GM23338 (cell line): ENCODE measurements at regions not wholly inside any gene's neighbourhood (a gene's known extent, or its start where the extent isn't known, plus 50 kb on each side); places are given as distances from the start of the nearest gene placed in this dataset.

Experiments
- ATAC-seq: fragments of 200-7000 bp; cut with Tn5 transposase; 3 replicates; pipeline ENCODE4 v1.9.1; 2020
- DNase-seq: peaks from one replicate; pipeline ENCODE4 v3.0.0-alpha.2; 2015; ENCODE audit warnings: low spot score
- H2AFZ ChIP-seq: fragments of 200-600 bp; sonication (generic); 2 replicates; pipeline ENCODE4 v1.8.0; 2016; ENCODE audit warnings: antibody characterized with exemption, mild to moderate bottlenecking, moderate library complexity
- H3F3A ChIP-seq: fragments of 200-600 bp; sonication (generic); replicated peaks from 2 replicates; pipeline ENCODE4 v1.8.0; 2017; ENCODE audit warnings: antibody characterized with exemption, mixed run types, low read depth
- H3K27ac ChIP-seq: fragments of 200-600 bp; sonication (generic); 2 replicates; pipeline ENCODE4 v1.6.1; 2016; ENCODE audit warnings: low read depth
- H3K27me3 ChIP-seq: fragments of 200-600 bp; sonication (generic); 2 replicates; pipeline ENCODE4 v1.8.0; 2016; ENCODE audit warnings: mild to moderate bottlenecking, mixed run types, moderate library complexity; ENCODE audit not compliant: insufficient read depth
- H3K36me3 ChIP-seq: fragments of 200-600 bp; sonication (generic); 2 replicates; pipeline ENCODE4 v1.8.0; 2016; ENCODE audit warnings: mild to moderate bottlenecking; ENCODE audit not compliant: insufficient read depth
- H3K4me1 ChIP-seq: fragments of 200-600 bp; sonication (generic); 2 replicates; pipeline ENCODE4 v1.8.0; 2016; ENCODE audit warnings: mild to moderate bottlenecking, moderate library complexity; ENCODE audit not compliant: insufficient read depth
- H3K4me2 ChIP-seq: fragments of 200-600 bp; sonication (generic); 2 replicates; pipeline ENCODE4 v1.7.1; 2017; ENCODE audit warnings: mixed run types
- H3K4me3 ChIP-seq: fragments of 200-600 bp; sonication (generic); 2 replicates; pipeline ENCODE4 v1.6.1; 2016; ENCODE audit warnings: mixed run types
- H3K79me2 ChIP-seq: fragments of 200-600 bp; sonication (generic); replicated peaks from 2 replicates; pipeline ENCODE4 v1.8.0; 2017; ENCODE audit warnings: mild to moderate bottlenecking; ENCODE audit not compliant: insufficient read depth
- H3K9me2 ChIP-seq: fragments of 200-600 bp; sonication (generic); 2 replicates; pipeline ENCODE4 v1.8.0; 2017; ENCODE audit not compliant: insufficient read depth
- H4K20me1 ChIP-seq: fragments of 200-600 bp; sonication (generic); replicated peaks from 2 replicates; pipeline ENCODE4 v1.8.0; 2017; ENCODE audit warnings: mild to moderate bottlenecking; ENCODE audit not compliant: insufficient read depth
- H3K27ac Mint-ChIP-seq: 2 replicates; pipeline ENCODE4 v1.8.0; 2020; ENCODE audit warnings: inconsistent platforms, mild to moderate bottlenecking, moderate library complexity, mixed read lengths
- H3K27me3 Mint-ChIP-seq: 3 replicates; pipeline ENCODE4 v1.8.0; 2022; ENCODE audit warnings: low read depth, mild to moderate bottlenecking, moderate library complexity, mixed read lengths, inconsistent platforms; ENCODE audit not compliant: insufficient read depth, poor library complexity
- H3K36me3 Mint-ChIP-seq: 3 replicates; pipeline ENCODE4 v1.8.0; 2021; ENCODE audit warnings: low read depth, mild to moderate bottlenecking, inconsistent platforms, moderate library complexity, mixed read lengths
- H3K4me1 Mint-ChIP-seq: 3 replicates; pipeline ENCODE4 v1.8.0; 2020; ENCODE audit warnings: mild to moderate bottlenecking, inconsistent platforms, mixed read lengths
- H3K4me3 Mint-ChIP-seq: 3 replicates; pipeline ENCODE4 v1.8.0; 2021; ENCODE audit warnings: moderate library complexity, mild to moderate bottlenecking, inconsistent platforms, mixed read lengths
- H3K9me3 Mint-ChIP-seq: 3 replicates; pipeline ENCODE4 v1.8.0; 2020; ENCODE audit warnings: moderate library complexity, mild to moderate bottlenecking, inconsistent platforms, mixed read lengths
- CREB1 ChIP-seq: fragments of 250-450 bp; sonication (Bioruptor Pico); IDR thresholded peaks from 2 replicates; pipeline ENCODE4 v1.5.0; 2020; ENCODE audit warnings: low read depth, mild to moderate bottlenecking, moderate library complexity
- CTCF ChIP-seq, 2 experiments: fragments of 200-600 bp in 1 of 2; sonication (generic) in 1 of 2; conservative IDR thresholded peaks; 2 replicates each; pipeline versions ENCODE4 v1.5.1 to v1.6.1; 2016 to 2017; ENCODE audit warnings: antibody characterized with exemption in 2 of 2, low read depth in 2 of 2, mild to moderate bottlenecking in 2 of 2, moderate library complexity in 1 of 2
- EZH2 ChIP-seq: fragments of 200-600 bp; sonication (generic); IDR thresholded peaks from one replicate; pipeline ENCODE4 v1.8.0; 2017; ENCODE audit warnings: antibody characterized with exemption, mild to moderate bottlenecking, low read depth; ENCODE audit not compliant: unreplicated experiment
- EZH2phosphoT487 ChIP-seq: fragments of 200-600 bp; sonication (generic); IDR thresholded peaks from one replicate; pipeline ENCODE4 v1.8.1; 2018; ENCODE audit warnings: antibody characterized with exemption; ENCODE audit not compliant: unreplicated experiment
- JUNB ChIP-seq: IDR thresholded peaks from one replicate; pipeline ENCODE4 v1.6.1; 2016; ENCODE audit warnings: antibody characterized with exemption; ENCODE audit not compliant: unreplicated experiment
- NANOG ChIP-seq: IDR thresholded peaks from 2 replicates; pipeline ENCODE4 v1.6.1; 2016; ENCODE audit warnings: antibody characterized with exemption, borderline replicate concordance
- POLR2AphosphoS5 ChIP-seq: IDR thresholded peaks from 2 replicates; pipeline ENCODE4 v1.6.1; 2016; ENCODE audit warnings: antibody characterized with exemption, low read depth
- STAT1 ChIP-seq: IDR thresholded peaks from one replicate; pipeline ENCODE4 v1.6.1; 2016; ENCODE audit warnings: antibody characterized with exemption; ENCODE audit not compliant: unreplicated experiment
- ZNF114 ChIP-seq: fragments of 250-450 bp; sonication (Bioruptor Pico); IDR thresholded peaks from 2 replicates; pipeline ENCODE4 v1.5.0; 2020; ENCODE audit warnings: mild to moderate bottlenecking, moderate library complexity
- TF ChIP-seq, protein P1 (sequence below): fragments of 250-450 bp; sonication (Bioruptor Pico); IDR thresholded peaks from 2 replicates; pipeline ENCODE4 v1.5.0; 2020; ENCODE audit warnings: mild to moderate bottlenecking, moderate library complexity

GRCh38 chr6:5937169-5937909, 69.4 kb downstream of the NRN1 start:
- Histone ChIP-seq H3K9me2 (0 out of 2 replicates have a peak, but pooled peaks cover 3% of the 10 kb centered on the region), H3K4me1 (no peaks in the 10 kb centered on the region), H3K79me2 (no peaks in the 10 kb centered on the region), H3F3A (no peaks in the 10 kb centered on the region), H2AFZ (no peak overlapping the region), H3K27me3 (no peaks in the 10 kb centered on the region), H4K20me1 (no peaks in the 10 kb centered on the region), H3K4me3 (no peak overlapping the region), H3K27ac (no peak overlapping the region), H3K36me3 (no peaks in the 10 kb centered on the region), H3K4me2 (no peak overlapping the region)
- H3K4me3 Mint-ChIP-seq: no peak overlapping the region
- no peak for ATAC-seq
- H3K27ac Mint-ChIP-seq: no peak overlapping the region
- no peaks in the 10 kb centered on the region; the same call in 2 of the 3 replicates for H3K36me3 Mint-ChIP-seq
- H3K27me3 Mint-ChIP-seq: peaks cover 4% of the 10 kb centered on the region
- no peak for DNase-seq
- peaks cover 15% of the 10 kb centered on the region; the same call in 2 of the 3 replicates for H3K9me3 Mint-ChIP-seq
- TF ChIP-seq EZH2: no peak
- TF ChIP-seq JUNB: no peak
- TF ChIP-seq, protein P1, sequence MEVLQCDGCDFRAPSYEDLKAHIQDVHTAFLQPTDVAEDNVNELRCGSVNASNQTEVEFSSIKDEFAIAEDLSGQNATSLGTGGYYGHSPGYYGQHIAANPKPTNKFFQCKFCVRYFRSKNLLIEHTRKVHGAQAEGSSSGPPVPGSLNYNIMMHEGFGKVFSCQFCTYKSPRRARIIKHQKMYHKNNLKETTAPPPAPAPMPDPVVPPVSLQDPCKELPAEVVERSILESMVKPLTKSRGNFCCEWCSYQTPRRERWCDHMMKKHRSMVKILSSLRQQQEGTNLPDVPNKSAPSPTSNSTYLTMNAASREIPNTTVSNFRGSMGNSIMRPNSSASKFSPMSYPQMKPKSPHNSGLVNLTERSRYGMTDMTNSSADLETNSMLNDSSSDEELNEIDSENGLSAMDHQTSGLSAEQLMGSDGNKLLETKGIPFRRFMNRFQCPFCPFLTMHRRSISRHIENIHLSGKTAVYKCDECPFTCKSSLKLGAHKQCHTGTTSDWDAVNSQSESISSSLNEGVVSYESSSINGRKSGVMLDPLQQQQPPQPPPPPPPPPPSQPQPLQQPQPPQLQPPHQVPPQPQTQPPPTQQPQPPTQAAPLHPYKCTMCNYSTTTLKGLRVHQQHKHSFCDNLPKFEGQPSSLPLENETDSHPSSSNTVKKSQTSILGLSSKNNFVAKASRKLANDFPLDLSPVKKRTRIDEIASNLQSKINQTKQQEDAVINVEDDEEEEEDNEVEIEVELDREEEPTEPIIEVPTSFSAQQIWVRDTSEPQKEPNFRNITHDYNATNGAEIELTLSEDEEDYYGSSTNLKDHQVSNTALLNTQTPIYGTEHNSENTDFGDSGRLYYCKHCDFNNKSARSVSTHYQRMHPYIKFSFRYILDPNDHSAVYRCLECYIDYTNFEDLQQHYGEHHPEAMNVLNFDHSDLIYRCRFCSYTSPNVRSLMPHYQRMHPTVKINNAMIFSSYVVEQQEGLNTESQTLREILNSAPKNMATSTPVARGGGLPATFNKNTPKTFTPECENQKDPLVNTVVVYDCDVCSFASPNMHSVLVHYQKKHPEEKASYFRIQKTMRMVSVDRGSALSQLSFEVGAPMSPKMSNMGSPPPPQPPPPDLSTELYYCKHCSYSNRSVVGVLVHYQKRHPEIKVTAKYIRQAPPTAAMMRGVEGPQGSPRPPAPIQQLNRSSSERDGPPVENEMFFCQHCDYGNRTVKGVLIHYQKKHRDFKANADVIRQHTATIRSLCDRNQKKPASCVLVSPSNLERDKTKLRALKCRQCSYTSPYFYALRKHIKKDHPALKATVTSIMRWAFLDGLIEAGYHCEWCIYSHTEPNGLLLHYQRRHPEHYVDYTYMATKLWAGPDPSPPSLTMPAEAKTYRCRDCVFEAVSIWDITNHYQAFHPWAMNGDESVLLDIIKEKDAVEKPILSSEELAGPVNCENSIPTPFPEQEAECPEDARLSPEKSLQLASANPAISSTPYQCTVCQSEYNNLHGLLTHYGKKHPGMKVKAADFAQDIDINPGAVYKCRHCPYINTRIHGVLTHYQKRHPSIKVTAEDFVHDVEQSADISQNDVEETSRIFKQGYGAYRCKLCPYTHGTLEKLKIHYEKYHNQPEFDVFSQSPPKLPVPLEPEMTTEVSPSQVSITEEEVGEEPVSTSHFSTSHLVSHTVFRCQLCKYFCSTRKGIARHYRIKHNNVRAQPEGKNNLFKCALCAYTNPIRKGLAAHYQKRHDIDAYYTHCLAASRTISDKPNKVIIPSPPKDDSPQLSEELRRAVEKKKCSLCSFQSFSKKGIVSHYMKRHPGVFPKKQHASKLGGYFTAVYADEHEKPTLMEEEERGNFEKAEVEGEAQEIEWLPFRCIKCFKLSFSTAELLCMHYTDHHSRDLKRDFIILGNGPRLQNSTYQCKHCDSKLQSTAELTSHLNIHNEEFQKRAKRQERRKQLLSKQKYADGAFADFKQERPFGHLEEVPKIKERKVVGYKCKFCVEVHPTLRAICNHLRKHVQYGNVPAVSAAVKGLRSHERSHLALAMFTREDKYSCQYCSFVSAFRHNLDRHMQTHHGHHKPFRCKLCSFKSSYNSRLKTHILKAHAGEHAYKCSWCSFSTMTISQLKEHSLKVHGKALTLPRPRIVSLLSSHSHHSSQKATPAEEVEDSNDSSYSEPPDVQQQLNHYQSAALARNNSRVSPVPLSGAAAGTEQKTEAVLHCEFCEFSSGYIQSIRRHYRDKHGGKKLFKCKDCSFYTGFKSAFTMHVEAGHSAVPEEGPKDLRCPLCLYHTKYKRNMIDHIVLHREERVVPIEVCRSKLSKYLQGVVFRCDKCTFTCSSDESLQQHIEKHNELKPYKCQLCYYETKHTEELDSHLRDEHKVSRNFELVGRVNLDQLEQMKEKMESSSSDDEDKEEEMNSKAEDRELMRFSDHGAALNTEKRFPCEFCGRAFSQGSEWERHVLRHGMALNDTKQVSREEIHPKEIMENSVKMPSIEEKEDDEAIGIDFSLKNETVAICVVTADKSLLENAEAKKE: no peak
- TF ChIP-seq EZH2phosphoT487: no peak
- TF ChIP-seq CTCF (conservative IDR thresholded peaks at IDR 0.05; ENCODE audit: low read depth in 2 of 2): no peak
- TF ChIP-seq ZNF114 (CRISPR knock-in tag): no peak
- no peak for TF ChIP-seq STAT1
- TF ChIP-seq CREB1 (CRISPR knock-in tag): no peak
- TF ChIP-seq NANOG: no peak
- TF ChIP-seq POLR2AphosphoS5: no peak
- H3K4me1 Mint-ChIP-seq: 0 out of 3 replicates have a peak, but pooled peaks cover 2% of the 10 kb centered on the region
